Stimulated activated CD4-positive, alpha-beta T cell treated with anti-CD3 and anti-CD28 coated beads, Interleukin-2, amount 100 ng/mL, for 24 hours (primary cell): ENCODE measurements at regions not wholly inside any gene's neighbourhood (a gene's known extent, or its start where the extent isn't known, plus 50 kb on each side); places are given as distances from the start of the nearest gene placed in this dataset.

Source experiments
- DNase-seq, 2 donors: peaks; one replicate each; pipeline ENCODE4 v3.0.0-alpha.2; 2020

DNA sequence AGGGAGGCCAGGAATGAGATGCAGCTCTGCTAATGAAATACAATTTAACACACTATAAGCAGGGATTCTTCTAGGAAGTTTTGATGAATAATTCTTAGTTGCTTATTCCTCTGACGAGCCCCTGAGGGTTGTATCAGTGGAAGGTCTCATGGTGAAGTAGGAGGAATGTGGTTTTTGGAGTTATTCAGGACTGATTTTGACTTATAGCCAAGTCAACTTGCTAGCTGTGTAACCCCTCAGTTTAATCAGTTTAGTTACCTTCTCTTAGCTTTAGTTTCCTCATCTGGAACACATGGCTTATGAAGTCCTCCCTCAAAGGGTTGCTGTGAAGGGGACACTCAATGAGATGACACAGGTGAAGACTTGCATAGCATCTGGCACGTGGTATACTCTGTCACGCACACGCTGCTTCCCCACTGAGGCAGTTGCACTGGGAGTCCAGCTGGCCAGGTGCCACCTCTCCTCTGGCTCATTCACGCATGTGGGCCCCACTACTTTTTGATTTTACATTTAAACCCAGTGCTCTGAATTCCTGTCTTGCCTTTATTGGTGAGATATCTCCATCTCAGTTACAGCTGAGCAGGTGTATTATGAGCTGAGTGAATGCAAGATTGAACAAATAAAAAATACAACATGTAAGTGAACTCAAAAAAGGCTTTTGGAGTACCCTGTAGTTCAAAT lies 415.0 kb downstream of the ARHGEF28 start:
- DNase-seq, result no peak

DNA sequence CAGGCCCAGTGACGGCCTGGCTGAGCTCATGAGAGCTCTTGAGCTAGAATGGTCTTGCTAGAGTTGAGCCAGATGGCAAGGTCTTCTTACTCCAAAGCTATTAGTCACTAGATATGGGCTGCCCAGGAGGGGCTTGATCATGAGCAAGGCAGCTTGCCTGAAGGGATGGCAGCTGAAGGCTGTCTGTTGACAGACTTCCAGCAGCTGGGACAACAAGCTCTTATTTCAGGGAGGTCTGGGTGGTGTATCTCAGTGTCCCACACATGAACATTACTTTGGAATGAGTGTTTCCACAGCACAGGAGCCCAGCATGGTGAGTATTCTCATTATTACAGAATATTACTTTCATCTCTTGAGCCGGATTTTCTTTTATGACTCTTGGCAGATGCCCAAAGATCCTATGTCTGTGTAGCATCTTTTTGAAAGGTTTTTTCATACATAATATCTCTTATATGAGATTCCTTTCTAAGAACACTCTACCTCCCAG lies 414.1 kb downstream of the ARHGEF28 start:
- no peak for DNase-seq

DNA sequence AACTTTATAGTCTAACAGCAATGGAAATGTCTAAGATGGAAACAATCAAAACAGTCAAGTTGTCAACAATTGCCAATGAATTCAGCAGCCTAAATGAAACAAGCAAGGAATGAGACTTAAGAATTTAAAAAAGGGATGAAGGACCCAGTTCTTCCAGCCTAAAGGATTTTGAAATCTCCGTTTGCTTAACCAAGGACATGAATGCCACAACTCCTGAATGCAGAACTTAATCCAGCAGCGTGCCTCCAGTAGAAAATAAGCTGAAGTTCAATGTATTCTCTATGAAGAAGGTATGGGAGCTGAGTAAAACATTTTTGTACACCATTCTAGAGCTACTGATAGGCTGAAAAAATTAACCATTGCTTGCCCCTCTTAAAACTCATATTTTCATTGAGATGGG lies 411.3 kb downstream of the ARHGEF28 start:
- DNase-seq, result no peak

DNA sequence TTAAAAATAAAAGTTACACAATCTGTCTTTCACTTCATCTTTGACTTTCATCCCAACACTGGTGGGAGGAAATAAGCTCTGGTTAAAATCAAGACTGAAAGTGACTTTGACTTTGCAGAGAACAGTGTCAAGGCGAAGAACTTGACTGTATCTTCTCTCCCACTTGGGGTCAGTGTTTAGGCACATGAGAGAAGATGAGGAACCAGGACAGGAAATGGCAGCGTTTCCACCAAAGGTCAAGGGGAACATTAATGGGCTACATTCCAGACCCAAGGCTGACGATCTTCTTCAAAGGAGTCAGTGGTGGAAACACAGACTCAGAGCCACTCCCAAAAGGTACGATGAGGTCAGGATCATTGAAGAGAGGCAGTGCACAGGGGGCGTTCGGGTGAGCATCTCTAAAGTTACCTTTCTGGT lies 409.5 kb downstream of the ARHGEF28 start:
- no peak for DNase-seq

DNA sequence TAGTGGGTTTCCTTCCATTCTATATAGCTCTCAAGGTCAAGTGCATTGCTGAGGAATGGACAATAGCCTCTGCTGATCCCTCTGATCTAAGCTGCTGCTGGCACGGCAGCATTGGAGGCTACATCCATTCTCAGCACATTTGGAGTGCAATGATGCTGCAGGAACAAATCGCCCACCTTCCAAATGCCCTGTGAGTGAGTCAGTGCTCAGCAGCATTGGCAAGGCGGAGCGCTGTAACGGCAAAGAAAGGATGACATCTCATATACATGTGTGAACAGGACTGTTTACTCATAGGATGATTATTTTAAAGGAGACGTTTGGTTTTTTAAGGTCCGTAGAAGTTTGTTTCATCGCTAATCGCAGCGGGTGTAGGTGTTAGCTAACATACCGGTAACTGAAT lies 408.7 kb downstream of the ARHGEF28 start:
- no peak for DNase-seq

DNA sequence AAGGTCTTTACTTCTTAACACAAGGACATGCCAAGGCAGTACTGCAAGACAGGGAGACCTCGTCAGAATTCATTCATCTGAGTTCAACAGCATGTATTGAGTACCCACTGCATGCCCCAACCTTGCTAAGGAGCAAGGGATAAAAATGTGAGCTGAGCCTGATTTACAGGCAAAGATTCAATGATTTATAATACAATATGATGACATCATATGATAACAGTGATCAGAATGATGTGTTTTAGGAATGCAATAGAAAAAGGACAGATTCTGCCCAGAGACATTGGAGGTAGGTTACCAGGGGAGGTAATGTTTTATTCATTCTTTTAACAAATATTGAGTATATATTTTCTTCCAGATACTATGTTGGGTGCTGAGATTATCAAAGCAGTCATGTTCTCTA lies 406.6 kb downstream of the ARHGEF28 start:
- no peak for DNase-seq

DNA sequence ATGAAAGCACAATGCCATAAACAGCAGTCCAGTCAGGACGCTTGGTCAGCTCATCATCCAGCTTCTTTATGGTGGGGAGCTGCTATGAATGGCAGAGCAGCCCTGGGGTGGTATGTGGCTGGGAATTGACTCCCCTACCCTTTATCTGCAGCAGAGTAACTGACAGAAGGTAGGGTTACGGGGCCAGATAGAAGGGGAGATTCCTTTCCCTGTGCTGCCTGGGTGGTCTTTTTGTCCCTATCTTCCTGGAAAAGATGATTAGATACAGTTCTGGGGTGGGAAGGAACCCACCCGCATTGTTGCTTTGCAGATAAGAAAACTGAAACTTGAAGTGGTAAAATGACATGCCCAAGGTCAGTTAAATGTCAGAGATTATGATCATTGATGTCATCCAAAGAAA lies 405.5 kb downstream of the ARHGEF28 start:
- DNase-seq, result no peak

DNA sequence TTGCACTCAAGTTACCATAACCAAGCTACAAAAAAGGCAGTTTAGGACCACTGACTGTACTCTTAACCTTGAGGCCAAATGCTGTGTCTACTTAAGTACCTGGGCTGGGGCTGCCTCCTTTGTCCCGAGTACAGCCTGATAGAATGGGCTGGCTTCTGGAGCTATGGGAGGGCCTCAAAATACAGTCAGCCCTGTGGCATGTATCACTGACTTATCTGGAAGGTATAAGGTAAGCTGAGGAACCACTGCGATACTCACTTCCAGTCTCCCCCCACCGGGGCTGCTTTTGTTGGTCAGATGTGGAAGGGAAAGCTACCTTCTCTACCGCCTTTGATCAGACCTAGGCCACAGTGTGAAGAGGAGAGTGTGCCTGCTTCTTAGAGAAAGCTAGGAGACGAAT lies 404.8 kb downstream of the ARHGEF28 start:
- DNase-seq, result no peak

DNA sequence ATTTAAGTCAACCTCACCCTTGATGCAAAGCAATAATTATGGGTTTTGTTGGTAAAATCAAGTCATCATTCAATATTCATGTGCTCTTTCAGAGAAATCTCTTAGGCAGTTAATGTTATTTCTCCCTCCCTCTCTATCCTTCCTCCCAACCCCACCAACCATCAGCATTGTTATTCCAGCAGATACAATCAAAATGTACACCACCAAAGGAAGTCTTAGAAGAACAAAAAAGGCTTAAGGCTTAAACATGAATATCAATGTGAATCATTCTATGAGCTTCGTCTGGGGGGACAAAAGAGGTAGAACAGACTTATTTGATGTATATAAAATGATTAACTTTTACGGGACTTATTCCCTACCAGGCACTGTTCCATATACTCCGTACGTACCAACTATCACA lies 404.4 kb downstream of the ARHGEF28 start:
- no peak for DNase-seq

DNA sequence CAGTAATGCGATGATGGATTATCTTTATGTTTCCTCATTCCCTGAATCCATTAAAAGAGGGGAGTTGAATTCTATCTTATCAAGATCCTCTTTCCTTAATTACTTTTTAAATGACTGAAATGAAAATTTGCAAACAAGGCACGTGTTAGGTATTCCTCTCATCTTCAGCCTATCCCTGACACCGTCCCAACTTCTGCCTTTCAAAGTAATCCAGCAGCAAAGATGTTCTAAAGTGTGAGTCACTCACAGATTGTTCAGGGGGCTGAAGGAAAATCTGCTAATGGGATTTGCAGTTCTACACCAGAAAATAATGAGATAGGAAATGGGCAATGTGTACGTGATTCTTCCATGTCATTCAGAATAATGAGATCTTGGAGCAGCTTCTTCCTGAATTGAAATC lies 403.0 kb downstream of the ARHGEF28 start:
- DNase-seq, result no peak

DNA sequence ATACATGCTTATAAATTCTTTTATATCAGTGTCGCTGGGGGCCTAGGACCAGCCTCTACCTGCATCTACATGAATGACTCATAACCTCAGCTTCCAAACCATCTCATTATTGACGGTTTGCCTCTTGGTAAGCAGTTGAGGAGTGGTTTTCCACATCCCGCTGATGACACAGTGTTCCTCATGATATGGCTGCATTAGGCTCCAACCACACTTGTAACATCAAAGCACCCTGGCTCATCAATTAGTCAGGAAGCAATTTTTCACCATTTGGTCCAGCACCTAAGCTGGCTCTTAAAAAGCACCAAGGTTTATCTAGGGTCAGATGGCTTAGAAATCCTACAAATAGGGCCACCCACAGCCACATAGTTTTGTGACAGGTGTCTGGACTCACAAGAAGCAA lies 402.4 kb downstream of the ARHGEF28 start:
- DNase-seq, result no peak

DNA sequence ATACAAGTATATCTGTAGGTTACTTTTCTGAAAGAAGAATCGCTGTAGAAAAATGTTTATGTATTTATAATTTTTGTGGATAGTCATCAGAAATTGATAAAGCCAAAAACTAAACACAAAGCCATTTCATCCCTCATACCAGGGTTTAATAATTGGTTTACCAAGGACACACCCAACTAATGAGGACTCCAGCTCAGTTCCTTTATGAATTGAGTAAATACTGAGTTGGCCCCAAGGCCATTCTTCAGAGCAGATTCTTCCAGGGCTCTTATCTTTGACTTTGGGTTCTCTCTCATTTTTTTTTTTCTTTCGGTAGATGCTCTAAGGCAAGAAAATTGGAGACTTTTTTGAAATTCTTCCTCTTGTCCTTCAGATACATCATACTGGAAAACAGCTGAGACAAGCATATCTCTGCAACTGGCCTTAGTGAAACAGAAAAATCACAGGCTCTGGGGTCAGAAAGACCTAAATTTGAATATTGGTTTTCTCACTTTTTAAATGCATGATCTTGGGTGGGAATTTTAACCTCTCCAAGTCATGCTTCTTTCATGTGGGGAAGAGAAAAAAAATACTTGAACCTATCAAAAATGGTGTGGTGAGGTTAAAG lies 401.8 kb downstream of the ARHGEF28 start:
- no peak for DNase-seq

DNA sequence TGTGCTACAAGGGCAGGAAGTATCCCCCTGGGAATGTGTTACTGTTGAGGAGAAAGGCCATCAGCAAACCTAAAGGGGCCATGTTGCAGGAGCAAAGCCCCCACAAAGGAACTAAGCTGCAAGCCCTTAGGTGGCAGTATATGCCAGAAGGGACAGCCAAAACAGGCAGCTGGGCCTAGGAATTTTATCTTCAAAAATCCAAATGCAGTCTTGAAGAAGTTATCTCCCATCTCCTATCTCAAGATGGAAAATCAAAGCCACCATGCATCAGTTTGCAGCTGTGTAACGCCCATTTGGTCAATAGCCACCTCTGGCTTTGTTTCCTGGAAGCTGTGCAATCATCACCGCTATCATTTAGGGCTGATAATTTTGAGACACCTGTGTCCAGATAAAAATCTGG lies 400.3 kb downstream of the ARHGEF28 start:
- no peak for DNase-seq

DNA sequence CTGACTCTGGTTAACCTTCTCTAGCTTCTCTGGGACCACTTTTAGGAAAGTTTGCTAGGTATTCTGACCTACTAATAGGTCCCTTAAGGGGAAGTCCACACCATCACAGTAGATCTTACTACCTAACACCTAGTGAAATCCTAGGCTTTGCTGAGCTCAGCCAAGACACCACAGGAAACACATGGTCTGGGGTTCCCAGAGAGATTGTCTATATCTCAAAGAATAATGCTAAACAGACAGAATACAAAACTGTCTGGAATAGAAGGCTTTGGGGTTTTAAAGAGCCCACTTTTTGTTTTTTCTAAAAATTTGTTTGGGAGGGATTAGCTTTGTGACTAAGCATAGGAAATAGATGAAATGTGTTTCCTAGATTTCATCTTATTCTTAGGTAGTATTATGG lies 395.1 kb downstream of the ARHGEF28 start:
- no peak for DNase-seq

DNA sequence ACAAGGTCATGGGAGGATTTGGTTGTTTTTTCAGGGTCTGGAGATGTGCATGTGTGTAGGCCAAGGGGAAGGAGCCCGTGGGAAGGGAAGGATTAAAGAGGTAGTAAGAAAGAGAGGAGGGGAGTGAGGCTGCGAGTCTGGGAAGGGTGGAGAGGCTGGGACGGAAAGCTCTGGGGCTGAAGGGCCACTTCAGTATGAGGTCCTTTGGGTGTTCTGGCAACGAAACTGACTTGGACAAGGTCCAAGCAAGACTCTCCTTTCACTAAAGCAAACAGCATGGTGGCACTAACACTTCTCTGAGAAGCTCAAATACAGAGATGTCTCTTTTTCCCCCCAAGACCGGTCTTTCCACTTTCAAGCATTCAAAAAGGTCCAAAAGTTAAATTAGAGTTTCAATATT lies 394.5 kb downstream of the ARHGEF28 start:
- DNase-seq, result no peak

DNA sequence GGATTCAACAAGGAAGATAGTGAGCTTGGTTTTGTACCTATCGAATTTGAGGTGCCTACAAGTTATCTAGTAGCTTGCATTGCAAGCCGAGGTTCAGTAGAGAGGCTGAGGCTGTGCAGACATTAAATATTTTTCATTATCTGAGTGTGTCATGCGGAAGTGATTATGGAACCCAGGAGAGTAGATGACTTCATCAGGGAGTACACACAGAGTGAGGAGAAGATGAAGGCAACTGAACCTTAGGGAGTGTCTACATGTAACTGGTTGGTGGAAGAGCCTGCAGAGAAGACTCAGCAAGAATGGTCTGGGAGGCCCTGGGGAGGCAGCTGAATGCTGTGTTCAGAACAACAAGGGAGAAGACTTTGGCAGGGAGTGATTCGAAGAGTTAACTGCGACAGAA lies 393.9 kb downstream of the ARHGEF28 start:
- DNase-seq, result no peak

DNA sequence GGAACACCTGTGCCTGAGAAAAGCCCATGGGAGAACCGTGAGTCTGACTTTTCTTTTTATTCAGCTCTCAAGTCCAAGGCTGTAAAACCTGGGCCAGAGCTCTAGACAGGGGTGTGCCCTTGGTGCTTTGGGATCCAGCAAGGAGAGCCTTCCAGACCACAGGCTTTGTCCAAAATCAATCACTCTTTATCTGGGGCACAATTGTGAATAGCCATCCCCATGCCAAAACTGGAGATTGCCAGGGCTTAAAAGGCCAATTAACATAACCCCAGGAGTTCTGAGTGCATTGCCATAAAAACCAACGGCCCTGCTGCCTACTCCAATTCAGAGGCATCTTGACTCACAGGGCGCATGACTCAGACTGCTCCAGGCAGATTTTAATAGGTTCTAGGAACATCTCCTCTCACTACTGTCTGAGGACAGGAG lies 391.8 kb downstream of the ARHGEF28 start:
- DNase-seq, result no peak

DNA sequence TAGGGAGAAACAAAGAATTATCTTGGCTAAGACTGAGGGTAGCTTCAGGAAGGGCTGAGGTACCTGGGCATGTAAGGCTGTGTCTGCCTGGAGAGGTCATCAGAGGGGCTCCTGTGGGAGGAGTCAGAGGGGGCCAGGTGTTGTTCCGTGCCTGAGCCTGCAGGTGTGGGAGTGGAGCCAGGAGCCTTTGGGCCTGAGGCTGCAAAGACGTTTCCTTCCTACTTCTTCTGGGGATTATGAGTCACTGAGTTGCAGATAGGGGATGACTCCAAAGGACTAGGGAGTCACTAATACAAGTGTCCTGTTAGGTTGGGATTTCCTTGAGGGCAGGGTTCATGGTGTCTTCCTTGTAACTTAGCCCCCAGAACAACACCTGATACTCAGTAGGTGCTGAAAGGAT lies 391.1 kb downstream of the ARHGEF28 start:
- DNase-seq, result no peak

DNA sequence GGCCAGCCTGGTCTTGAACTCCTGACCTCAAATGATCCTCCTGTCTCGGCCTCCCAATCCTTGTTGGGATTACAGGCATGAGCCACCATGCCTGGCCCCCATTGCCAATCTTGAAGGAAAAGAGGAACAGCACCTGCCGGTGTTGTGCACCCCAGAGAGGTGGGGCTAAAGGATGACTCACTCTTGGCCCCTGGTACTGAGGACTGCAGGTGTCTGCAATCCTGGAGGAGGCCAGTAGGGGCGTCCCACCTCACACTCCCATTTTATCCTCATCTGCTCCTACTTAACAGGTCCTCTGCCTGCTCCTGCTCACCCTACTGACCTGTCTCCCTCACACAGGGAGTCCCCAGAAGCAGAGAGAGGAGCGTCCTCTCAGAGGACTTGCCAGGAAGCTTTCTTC lies 390.4 kb downstream of the ARHGEF28 start:
- DNase-seq, result peak in 1 of 2 donors; percentile 4

DNA sequence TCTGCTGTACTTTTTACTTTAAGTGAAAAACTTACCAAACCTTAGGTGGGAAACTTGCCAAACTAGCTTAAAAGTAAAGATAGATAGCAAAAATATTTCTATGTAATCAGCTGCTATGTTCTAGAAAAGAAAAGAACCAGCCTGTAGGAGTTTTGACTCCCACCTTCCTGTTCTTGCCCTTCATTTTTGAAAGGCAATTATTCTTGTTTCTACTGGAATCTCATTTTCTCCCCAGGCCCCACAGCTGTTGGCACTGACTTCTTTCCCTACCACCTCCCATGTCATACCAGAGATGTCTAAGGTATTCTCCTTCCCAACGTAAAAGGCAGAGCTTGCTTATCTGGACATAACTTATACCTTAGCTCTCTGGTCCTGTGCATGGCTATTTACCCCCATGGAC lies 389.7 kb downstream of the ARHGEF28 start:
- DNase-seq, result no peak

DNA sequence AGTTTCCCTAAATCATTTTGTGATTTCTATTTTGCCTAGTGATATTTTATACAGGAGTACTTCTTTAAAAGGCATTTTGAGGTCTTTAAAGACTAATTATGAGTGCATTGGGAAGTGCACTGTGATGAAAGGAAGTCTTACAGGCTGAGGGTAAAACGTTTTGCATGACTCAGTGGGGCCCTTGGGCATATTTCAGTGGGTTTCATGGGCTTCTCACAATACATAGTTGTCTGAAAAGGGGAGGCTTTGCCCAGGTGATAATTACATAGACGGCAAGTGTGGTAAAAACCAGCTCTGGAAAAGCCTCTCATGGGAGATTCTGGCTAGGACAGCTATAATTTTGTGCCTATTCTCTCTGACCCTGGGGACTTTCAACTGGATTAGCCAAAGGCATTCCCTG lies 387.2 kb downstream of the ARHGEF28 start:
- no peak for DNase-seq

DNA sequence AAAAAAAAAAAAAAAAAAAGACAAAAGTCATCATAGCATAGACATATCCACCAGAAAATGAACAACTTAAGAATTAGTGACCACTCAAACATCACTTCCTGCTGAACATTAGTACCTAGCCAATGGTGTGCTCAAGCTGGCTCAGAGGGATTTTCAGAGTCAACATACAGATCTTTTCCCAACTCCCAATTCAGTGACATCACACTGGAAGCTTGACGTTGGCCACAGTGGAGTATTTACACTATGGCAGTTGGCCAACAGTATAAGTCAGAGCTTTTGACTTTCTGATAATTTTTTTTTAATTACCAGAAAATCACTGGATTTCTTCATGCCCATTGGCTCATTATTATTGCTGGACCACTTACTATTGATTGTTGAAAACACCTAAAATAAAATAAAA lies 383.5 kb downstream of the ARHGEF28 start:
- DNase-seq, result no peak

DNA sequence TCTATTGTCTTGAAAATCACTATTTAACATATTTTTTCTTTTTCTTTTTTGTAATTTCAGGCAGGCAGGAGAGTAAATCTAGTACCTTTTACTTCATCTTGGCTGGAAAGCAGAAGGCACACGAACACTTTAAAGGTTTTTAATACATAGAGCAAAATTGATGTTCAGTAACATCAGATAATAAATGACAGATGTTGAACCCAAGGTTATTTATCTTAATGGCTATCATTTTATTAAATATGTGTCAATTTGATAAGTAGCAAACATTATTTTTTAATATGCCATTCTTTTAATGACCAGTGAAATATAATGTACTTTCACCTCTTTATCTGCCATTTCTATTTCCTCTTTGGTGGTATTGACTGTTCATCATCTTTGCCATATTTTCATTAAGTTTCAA lies 381.2 kb downstream of the ARHGEF28 start:
- DNase-seq, result no peak

DNA sequence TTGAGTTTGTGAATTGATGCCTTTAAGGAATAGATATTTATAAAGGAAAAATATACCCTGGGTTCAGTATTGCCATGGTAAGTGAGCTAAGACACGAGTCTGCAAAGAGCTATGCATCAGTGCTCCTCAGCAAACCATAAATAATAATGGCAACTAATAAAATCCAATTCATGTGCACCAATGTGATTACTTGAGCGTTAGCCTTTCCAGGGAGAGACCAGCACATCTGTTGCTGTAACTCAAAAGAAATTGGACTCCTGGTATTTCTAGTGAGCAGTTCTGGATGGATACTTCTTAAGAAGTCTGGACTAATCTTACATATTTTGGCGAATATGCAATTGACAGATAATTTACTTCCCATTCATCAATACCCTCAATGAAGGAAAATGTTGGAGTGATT lies 373.3 kb downstream of the ARHGEF28 start:
- DNase-seq, result no peak

DNA sequence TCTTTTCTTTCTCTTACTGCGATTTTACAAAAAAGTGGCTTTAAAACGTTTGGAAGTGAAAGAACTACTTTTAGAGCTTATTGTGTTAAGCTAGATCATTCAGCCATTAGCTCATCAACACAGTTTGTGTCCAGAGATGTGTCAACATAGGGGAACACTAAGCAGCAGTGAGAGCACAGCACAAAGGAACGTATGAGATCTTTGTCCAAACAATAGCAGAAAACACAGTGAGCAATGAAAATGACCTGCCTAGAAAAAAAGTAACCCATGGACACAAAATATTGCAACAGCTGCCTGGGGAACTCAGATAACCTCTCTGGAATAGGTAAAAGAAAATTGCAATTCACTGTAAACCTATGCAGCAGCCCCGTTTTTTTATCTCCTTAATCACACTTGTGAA lies 372.5 kb downstream of the ARHGEF28 start:
- DNase-seq, result no peak
